ENCODE measurements at regions not wholly inside any gene's neighbourhood (a gene's known extent, or its start where the extent isn't known, plus 50 kb on each side); places are given as distances from the start of the nearest gene placed in this dataset.

DNA sequence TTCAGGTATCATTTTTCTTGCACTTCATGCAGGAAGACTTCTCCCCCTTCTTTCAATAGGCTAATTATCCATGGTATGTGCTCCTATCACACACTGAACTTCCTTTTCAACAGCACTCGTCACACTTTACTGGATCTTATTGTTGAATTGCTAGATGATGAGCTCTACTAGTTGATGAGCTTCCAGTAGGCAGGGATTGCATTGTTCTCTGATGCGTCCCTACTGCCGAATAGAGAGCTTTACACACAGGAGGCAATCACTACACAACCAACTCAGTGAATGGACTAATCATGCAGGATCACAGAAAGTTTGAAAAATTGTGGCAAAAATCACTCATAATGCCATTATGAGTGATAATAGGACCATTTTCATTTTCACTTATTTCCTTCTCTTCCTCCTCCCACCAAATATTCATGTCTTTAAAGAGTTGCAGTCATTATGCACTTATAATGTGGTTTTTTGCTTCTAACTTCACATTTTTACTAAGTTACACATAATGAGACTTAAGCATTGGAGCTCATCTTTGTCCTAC, 128.1 kb upstream of the ZNF648 start:
- Histone ChIP-seq H3K9me3 (no peaks in the 10 kb centered on the region), H3K4me1 (ENCODE audit: insufficient read depth) (peaks cover 3% of the 10 kb centered on the region), H3K36me3 (no peaks in the 10 kb centered on the region), H3K27me3 (no peaks in the 10 kb centered on the region), H3K27ac (no peak overlapping the region), H3K4me3 (no peak overlapping the region)
- intact Hi-C loops (cut with DNase I) = no loop called here
- WGBS, 3 donors = 89 to 90% (median 89%) methylated on average over 3 of the region's 3 CpGs
- DNase-seq = no peak
- TF ChIP-seq POLR2A (IDR thresholded peaks at IDR 0.05) = no peak
- TF ChIP-seq EP300 (IDR thresholded peaks at IDR 0.05) = no peak
- no peak for TF ChIP-seq CTCF (IDR thresholded peaks at IDR 0.05)

DNA sequence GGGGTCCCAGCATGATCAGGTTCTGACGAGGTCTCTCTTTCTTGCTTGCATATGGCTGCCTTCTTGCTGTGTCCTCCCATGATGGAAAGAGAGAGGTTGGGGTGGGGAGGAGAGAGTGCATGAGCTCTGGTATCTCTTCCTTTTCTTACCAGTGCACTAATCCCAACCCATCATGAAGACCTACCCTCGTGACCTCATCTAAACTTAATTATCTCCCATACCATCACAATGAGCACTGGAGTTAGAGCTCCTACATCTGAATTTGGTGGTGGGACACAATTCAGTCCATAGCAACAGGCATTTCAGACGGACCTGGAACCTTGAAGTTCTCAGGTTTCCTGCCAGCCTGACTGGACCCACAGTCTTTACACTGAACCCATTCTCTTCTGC, 125.2 kb upstream of the ZNF648 start:
- 77 to 85% (median 83%) methylated on average over 3 of the region's 3 CpGs for WGBS, 3 donors
- Histone ChIP-seq H3K36me3 (no peaks in the 10 kb centered on the region), H3K9me3 (no peaks in the 10 kb centered on the region), H3K27me3 (no peaks in the 10 kb centered on the region), H3K27ac (no peak overlapping the region), H3K4me1 (ENCODE audit: insufficient read depth) (peaks cover 1% of the 10 kb centered on the region), H3K4me3 (no peak overlapping the region)
- intact Hi-C loops (cut with DNase I) = no loop called here
- TF ChIP-seq EP300 (IDR thresholded peaks at IDR 0.05) (no peak), POLR2A (IDR thresholded peaks at IDR 0.05) (no peak), CTCF (IDR thresholded peaks at IDR 0.05) (no peak)
- DNase-seq = no peak

- no peaks in the 10 kb centered on the region for H3K36me3 ChIP-seq
- no peaks in the 10 kb centered on the region for H3K27me3 ChIP-seq
- H3K27ac ChIP-seq = no peak overlapping the region
- intact Hi-C loops (cut with DNase I) = no loop called here
- TF ChIP-seq EP300 (IDR thresholded peaks at IDR 0.05) (no peak), CTCF (IDR thresholded peaks at IDR 0.05) (no peak), POLR2A (IDR thresholded peaks at IDR 0.05) (no peak)
- no peak overlapping the region for H3K4me3 ChIP-seq
- 49 to 60% (median 51%) methylated on average over 2 of the region's 2 CpGs for WGBS, 3 donors
- H3K9me3 ChIP-seq = no peaks in the 10 kb centered on the region
- no peaks in the 10 kb centered on the region for H3K4me1 ChIP-seq (ENCODE audit: insufficient read depth)
- DNase-seq = no peak
These were observed 124.6 kb upstream of the ZNF648 start for GRCh38 chr1:182185842-182186756.

DNA sequence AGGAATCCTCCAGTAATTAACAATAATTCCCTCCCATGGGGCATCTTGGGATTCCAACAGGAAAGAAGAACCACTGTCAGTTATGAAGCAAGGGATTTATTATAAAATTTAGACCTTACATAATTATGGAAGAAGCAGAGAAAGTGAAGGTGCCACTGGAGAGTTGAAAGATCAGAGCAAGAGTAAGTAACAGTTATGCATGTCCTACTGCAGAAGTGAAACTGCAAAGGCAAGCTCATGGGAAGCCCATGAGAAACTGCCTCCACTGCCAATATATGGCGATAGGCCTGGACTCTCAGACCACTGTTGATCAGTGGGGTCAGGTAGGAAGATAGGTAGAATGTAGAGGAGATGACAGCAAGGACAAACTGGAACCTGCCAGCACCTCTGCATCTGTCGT, 123.6 kb upstream of the ZNF648 start:
- no peak overlapping the region for H3K4me3 ChIP-seq
- TF ChIP-seq CTCF (IDR thresholded peaks at IDR 0.05) (no peak), POLR2A (IDR thresholded peaks at IDR 0.05) (no peak), EP300 (IDR thresholded peaks at IDR 0.05) (no peak)
- H3K36me3 ChIP-seq = no peaks in the 10 kb centered on the region
- intact Hi-C loops (cut with DNase I) = no loop called here
- H3K27me3 ChIP-seq = no peaks in the 10 kb centered on the region
- DNase-seq = no peak
- H3K9me3 ChIP-seq = no peaks in the 10 kb centered on the region
- H3K4me1 ChIP-seq (ENCODE audit: insufficient read depth) = no peaks in the 10 kb centered on the region
- no peak overlapping the region for H3K27ac ChIP-seq
- 90 to 94% (median 92%) methylated on average over 2 of the region's 2 CpGs for WGBS, 3 donors

All from ovary (tissue), 7 donors.